CD4-positive, alpha-beta T cell (primary cell): ENCODE measurements at regions not wholly inside any gene's neighbourhood (a gene's known extent, or its start where the extent isn't known, plus 50 kb on each side); places are given as distances from the start of the nearest gene placed in this dataset.

Experiments used
- ATAC-seq: fragments of 200-7000 bp; cut with Tn5 transposase; one replicate; pipeline ENCODE4 v1.10.0; 2022; ENCODE audit warnings: mild to moderate bottlenecking; ENCODE audit not compliant: poor library complexity
- CTCF ChIA-PET: fragments of 350-600 bp; sonication (Branson Sonifier 250); formaldehyde crosslinking; loops from one replicate; lab custom pipeline; 2021; ENCODE audit warnings: antibody characterized with exemption, inconsistent platforms; lab: Charles Lee
- POLR2A ChIA-PET: fragments of 350-600 bp; sonication (Branson Sonifier 250); formaldehyde crosslinking; loops from one replicate; lab custom pipeline; 2021; ENCODE audit warnings: antibody characterized with exemption, inconsistent platforms; lab: Charles Lee
- DNase-seq, 14 experiments: peaks; one replicate each; pipeline ENCODE4 v3.0.0-alpha.2; 2013 to 2020; ENCODE audit warnings: mixed read lengths in 2 of 14
- H3K27ac ChIP-seq, 2 donors: one replicate each; pipeline versions ENCODE4 v1.5.1 to v1.7.0; 2013; ENCODE audit warnings: low read length in 2 of 2, low read depth in 1 of 2, mild to moderate bottlenecking in 1 of 2
- H3K27me3 ChIP-seq, 2 experiments: 1 replicate in 1 of 2; 2 replicates in 1 of 2; pipeline versions ENCODE4 v1.6.1 to v1.7.0; 2013; ENCODE audit warnings: low read length in 2 of 2, control low read depth in 1 of 2, mild to moderate bottlenecking in 1 of 2, moderate library complexity in 1 of 2; ENCODE audit not compliant: insufficient read depth in 2 of 2, control insufficient read depth in 1 of 2
- H3K36me3 ChIP-seq: one replicate; pipeline ENCODE4 v1.6.1; 2013; ENCODE audit warnings: low read length, control low read depth; ENCODE audit not compliant: insufficient read depth
- H3K4me1 ChIP-seq: one replicate; pipeline ENCODE4 v1.6.1; 2013; ENCODE audit warnings: low read length, control low read depth; ENCODE audit not compliant: insufficient read depth
- H3K4me3 ChIP-seq: one replicate; pipeline ENCODE4 v1.5.1; 2013; ENCODE audit warnings: mild to moderate bottlenecking, low read length, moderate library complexity
- H3K9me3 ChIP-seq, 2 experiments: 1 replicate in 1 of 2; 2 replicates in 1 of 2; pipeline versions ENCODE4 v1.6.1 to v1.7.0; 2013; ENCODE audit warnings: low read length in 2 of 2, mild to moderate bottlenecking in 2 of 2, control low read depth in 1 of 2, moderate library complexity in 1 of 2; ENCODE audit not compliant: control insufficient read depth in 1 of 2, insufficient read depth in 1 of 2
- H3K27ac Mint-ChIP-seq: one replicate; pipeline ENCODE4 v1.8.0; 2020; ENCODE audit warnings: mixed read lengths
- H3K27me3 Mint-ChIP-seq: one replicate; pipeline ENCODE4 v1.8.0; 2021; ENCODE audit warnings: mixed read lengths
- H3K36me3 Mint-ChIP-seq: one replicate; pipeline ENCODE4 v1.8.0; 2021; ENCODE audit warnings: low read depth, mixed read lengths
- H3K4me1 Mint-ChIP-seq: one replicate; pipeline ENCODE4 v1.8.0; 2021; ENCODE audit warnings: low read depth, mixed read lengths
- H3K4me3 Mint-ChIP-seq: one replicate; pipeline ENCODE4 v1.8.0; 2020; ENCODE audit warnings: mild to moderate bottlenecking, mixed read lengths
- H3K9me3 Mint-ChIP-seq: one replicate; pipeline ENCODE4 v1.8.0; 2020; ENCODE audit warnings: mixed read lengths
- intact Hi-C, 2 experiments: fragments of 100-400 bp; cut with DNase I in 1 of 2; cut with micrococcal nuclease in 1 of 2; formaldehyde crosslinking; loops; one replicate each; pipeline versions ENCODE4 v1.15.1 to v1.9.0; 2023 to 2025; cut with DNase I, micrococcal nuclease
- TF ChIP-seq, protein P1 (sequence below): fragments of 200-600 bp; IDR thresholded peaks from one replicate; pipeline ENCODE4 v1.8.0; 2022; ENCODE audit warnings: antibody characterized with exemption, mild to moderate bottlenecking

DNA sequence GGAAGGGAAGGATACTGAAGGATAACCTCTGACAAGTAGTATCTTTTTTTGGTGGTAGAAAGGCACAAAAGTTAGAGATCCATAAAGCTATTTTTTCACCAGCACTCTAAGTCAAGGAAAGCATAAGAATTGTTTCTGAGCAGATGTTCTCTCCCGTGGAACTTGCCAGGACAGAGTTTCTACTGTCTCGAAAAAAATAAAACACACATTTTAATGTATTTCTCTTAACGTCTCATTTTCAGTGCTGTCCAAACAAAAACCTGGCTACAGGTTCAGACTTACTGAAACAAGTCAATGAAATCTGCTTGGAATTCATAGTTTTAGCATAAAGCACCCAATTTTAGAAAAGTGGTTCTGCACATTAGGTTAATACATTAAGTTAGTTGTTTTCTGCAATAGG, 338.3 kb downstream of the LTN1 start:
- CTCF ChIA-PET = no interaction called here
- intact Hi-C loops = no loop called here

DNA sequence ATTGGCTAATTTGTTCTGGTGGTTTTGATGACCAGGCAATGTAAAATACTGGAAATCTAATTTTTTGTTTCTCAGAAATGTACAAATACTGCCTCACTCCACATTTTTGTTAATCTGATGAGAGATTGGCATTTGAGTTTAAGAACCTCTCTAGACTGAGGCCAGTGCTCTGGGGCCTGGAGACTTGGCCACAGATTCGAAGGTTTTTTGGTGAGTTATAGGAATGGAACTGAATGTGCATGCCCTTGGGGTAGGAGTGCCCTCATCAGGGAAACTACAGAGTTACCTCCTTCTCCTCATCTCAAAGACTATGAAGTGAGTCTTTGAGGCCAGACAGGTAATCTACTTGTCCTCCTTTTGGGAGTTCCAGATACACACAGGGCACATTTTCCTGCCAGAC, 347.9 kb downstream of the LTN1 start:
- H3K4me1 ChIP-seq = no peaks in the 10 kb centered on the region
- H3K27me3 ChIP-seq = no peaks in the 10 kb centered on the region
- H3K4me3 ChIP-seq = no peak overlapping the region
- DNase-seq (no peak), ATAC-seq (no peak)
- no peaks in the 10 kb centered on the region for H3K4me1 Mint-ChIP-seq
- H3K36me3 Mint-ChIP-seq = peaks cover 2% of the 10 kb centered on the region
- H3K9me3 Mint-ChIP-seq = no peaks in the 10 kb centered on the region
- H3K27me3 Mint-ChIP-seq = no peaks in the 10 kb centered on the region
- no peaks in the 10 kb centered on the region for H3K36me3 ChIP-seq
- no peak overlapping the region for H3K27ac Mint-ChIP-seq
- no peak overlapping the region for H3K4me3 Mint-ChIP-seq
- H3K27ac ChIP-seq = no peak overlapping the region
- TF ChIP-seq, protein P1, sequence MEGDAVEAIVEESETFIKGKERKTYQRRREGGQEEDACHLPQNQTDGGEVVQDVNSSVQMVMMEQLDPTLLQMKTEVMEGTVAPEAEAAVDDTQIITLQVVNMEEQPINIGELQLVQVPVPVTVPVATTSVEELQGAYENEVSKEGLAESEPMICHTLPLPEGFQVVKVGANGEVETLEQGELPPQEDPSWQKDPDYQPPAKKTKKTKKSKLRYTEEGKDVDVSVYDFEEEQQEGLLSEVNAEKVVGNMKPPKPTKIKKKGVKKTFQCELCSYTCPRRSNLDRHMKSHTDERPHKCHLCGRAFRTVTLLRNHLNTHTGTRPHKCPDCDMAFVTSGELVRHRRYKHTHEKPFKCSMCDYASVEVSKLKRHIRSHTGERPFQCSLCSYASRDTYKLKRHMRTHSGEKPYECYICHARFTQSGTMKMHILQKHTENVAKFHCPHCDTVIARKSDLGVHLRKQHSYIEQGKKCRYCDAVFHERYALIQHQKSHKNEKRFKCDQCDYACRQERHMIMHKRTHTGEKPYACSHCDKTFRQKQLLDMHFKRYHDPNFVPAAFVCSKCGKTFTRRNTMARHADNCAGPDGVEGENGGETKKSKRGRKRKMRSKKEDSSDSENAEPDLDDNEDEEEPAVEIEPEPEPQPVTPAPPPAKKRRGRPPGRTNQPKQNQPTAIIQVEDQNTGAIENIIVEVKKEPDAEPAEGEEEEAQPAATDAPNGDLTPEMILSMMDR = no peak
- H3K9me3 ChIP-seq = no peaks in the 10 kb centered on the region
- intact Hi-C loops = no loop called here
- POLR2A ChIA-PET = no interaction called here
- CTCF ChIA-PET = no interaction called here

More for the DNA sequence above, 338.3 kb downstream of the LTN1 start:
- Histone ChIP-seq H3K27ac (no peak overlapping the region), H3K4me3 (no peak overlapping the region), H3K4me1 (no peaks in the 10 kb centered on the region), H3K9me3 (no peaks in the 10 kb centered on the region), H3K27me3 (no peaks in the 10 kb centered on the region), H3K36me3 (no peaks in the 10 kb centered on the region)
- ATAC-seq (no peak), DNase-seq (no peak)
- POLR2A ChIA-PET = no interaction called here
- TF ChIP-seq, protein P1 = no peak
- Mint-ChIP-seq H3K4me1 (no peaks in the 10 kb centered on the region), H3K36me3 (no peaks in the 10 kb centered on the region), H3K4me3 (no peak overlapping the region), H3K27ac (no peak overlapping the region), H3K9me3 (no peaks in the 10 kb centered on the region), H3K27me3 (no peaks in the 10 kb centered on the region)

DNA sequence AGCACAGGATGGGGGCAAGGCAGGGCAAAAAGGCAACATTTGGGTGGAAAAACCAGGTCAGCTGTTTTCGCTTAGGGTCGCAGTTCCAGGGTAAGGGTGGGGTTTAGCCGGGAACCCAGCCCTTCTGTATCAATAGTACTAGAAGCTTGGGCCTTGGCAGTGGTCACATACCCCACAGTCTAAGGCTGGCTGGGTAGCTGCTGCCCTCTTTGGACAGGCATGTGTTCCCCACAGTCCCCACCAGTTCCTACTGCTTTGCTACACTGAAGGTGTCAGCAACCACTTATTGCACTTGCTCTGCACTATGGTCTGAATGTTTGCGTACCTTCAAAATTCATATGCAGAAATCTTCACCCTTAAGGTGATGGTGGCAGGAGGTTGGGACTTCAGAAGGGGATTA, 349.8 kb downstream of the LTN1 start:
- Histone ChIP-seq H3K4me3 (no peak overlapping the region), H3K27me3 (no peaks in the 10 kb centered on the region), H3K4me1 (no peaks in the 10 kb centered on the region), H3K9me3 (no peaks in the 10 kb centered on the region), H3K27ac (no peak overlapping the region), H3K36me3 (no peaks in the 10 kb centered on the region)
- Mint-ChIP-seq H3K27ac (no peak overlapping the region), H3K27me3 (no peaks in the 10 kb centered on the region), H3K4me3 (no peak overlapping the region), H3K4me1 (no peaks in the 10 kb centered on the region), H3K9me3 (no peaks in the 10 kb centered on the region), H3K36me3 (peaks cover 8% of the 10 kb centered on the region)
- ATAC-seq = no peak
- ChIA-PET POLR2A (no interaction called here), CTCF (no interaction called here)
- intact Hi-C loops = no loop called here
- TF ChIP-seq, protein P1 = no peak
- no peak for DNase-seq
